ENCODE measurements at regions not wholly inside any gene's neighbourhood (a gene's known extent, or its start where the extent isn't known, plus 50 kb on each side); places are given as distances from the start of the nearest gene placed in this dataset.

DNA sequence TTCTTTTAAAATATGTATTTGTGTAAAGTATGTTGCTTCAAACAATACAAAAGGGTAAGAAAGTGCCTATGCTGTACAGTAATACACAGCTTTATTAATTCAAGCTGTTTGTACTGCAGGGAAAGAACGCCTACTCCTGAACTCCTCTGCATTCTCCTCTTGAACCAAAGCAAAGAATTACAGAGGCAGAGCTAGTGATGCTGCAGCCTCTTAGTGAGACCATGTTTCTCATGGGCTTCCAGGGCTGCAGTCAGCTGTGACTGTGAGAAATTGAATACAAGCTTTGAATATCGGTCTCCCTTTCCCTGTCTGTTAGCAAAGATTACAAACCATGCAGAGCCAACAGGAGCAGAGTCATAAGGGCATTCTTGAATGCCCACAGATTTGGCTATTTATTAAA lies 248.5 kb downstream of the SLITRK1 start:
- no peak for TF ChIP-seq CTCF (IDR thresholded peaks at IDR 0.05; ENCODE audit: extremely low read depth, insufficient read depth, missing control alignments)
- in situ Hi-C loops (cut with MboI; ENCODE audit: low pct_unique_long_range_greater_than_20kb, low sequenced_read_pairs, unreplicated experiment): no loop called here

GRCh38 chr13:83622422-83622784 lies 259.9 kb downstream of the SLITRK1 start:
- no peak for TF ChIP-seq CTCF (IDR thresholded peaks at IDR 0.05; ENCODE audit: extremely low read depth, insufficient read depth, missing control alignments)
- in situ Hi-C loops (cut with MboI; ENCODE audit: low pct_unique_long_range_greater_than_20kb, low sequenced_read_pairs, unreplicated experiment): no loop called here
- DNase-seq (ENCODE audit: low spot score): no peak

More for the DNA sequence above, 248.5 kb downstream of the SLITRK1 start:
- no peak for DNase-seq (ENCODE audit: low spot score)

GRCh38 chr13:83621765-83622421 lies 260.4 kb downstream of the SLITRK1 start:
- in situ Hi-C loops (cut with MboI; ENCODE audit: low pct_unique_long_range_greater_than_20kb, low sequenced_read_pairs, unreplicated experiment): no loop called here

DNA sequence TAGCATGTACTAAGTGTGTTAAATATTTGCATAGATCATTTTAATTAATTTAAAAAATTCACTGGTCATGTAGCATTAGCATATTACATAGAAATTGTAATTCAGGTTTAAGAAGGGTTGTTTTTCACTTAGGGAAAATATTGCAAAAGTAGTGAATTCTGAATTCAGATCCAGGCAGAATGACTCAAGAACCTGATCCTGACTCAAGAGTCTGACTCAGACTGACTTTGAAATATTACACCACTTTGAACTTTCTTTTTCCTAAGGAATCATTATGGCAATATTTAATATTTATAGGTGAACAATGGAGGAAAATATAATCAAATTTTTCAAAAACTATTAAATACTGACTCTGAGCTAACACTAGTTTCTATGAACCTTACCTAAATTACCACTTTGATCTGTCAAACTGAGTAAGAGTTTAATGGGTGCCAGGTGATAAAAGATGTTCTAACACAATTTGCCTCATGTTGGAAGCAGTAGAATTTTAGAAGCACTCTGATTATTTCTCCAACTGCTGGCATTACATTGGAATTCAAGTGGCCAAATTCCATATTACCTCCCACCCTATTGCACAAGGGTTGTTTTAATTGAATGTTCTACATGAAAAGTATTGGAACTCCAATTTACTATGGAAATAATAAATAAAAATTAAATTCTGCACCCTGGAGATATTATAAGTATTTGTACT lies 261.6 kb downstream of the SLITRK1 start:
- in situ Hi-C loops (cut with MboI; ENCODE audit: low pct_unique_long_range_greater_than_20kb, low sequenced_read_pairs, unreplicated experiment): no loop called here
- DNase-seq (ENCODE audit: low spot score): no peak
- no peak for TF ChIP-seq CTCF (IDR thresholded peaks at IDR 0.05; ENCODE audit: extremely low read depth, insufficient read depth, missing control alignments)

More at GRCh38 chr13:83621765-83622421, 260.4 kb downstream of the SLITRK1 start:
- TF ChIP-seq CTCF (IDR thresholded peaks at IDR 0.05; ENCODE audit: extremely low read depth, insufficient read depth, missing control alignments): no peak
- no peak for DNase-seq (ENCODE audit: low spot score)

DNA sequence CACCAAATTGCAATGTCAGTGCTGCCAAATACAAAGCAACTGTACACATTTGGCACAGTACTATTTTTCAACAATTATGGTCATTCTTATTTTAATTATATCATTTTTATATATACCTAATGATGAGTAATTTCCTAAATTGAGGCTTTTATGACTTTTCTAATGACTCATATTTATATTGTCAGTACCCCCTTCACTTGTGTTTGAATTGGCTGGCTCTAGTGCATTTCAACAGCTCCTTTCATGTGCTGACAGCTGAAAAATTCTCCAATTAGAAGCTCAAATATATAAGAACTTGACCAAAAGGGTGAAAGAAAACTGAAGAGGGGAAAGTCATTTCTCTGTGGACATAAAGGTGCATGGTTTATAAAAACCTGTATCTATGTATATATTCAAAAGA lies 263.3 kb downstream of the SLITRK1 start:
- in situ Hi-C loops (cut with MboI; ENCODE audit: low pct_unique_long_range_greater_than_20kb, low sequenced_read_pairs, unreplicated experiment): no loop called here
- no peak for TF ChIP-seq CTCF (IDR thresholded peaks at IDR 0.05; ENCODE audit: extremely low read depth, insufficient read depth, missing control alignments)
- DNase-seq (ENCODE audit: low spot score): no peak

GRCh38 chr13:83613524-83613923 lies 268.8 kb downstream of the SLITRK1 start:
- TF ChIP-seq CTCF (IDR thresholded peaks at IDR 0.05; ENCODE audit: extremely low read depth, insufficient read depth, missing control alignments): no peak
- in situ Hi-C loops (cut with MboI; ENCODE audit: low pct_unique_long_range_greater_than_20kb, low sequenced_read_pairs, unreplicated experiment): no loop called here
- DNase-seq (ENCODE audit: low spot score): no peak
